RWPE2 (cell line): ENCODE measurements at regions not wholly inside any gene's neighbourhood (a gene's known extent, or its start where the extent isn't known, plus 50 kb on each side); places are given as distances from the start of the nearest gene placed in this dataset.

Experiments
- ATAC-seq: fragments of 200-7000 bp; cut with Tn5 transposase; 3 replicates; pipeline ENCODE4 v1.9.1; 2021; ENCODE audit warnings: low read depth
- DNase-seq: peaks from one replicate; pipeline ENCODE4 v3.0.0-alpha.2; 2020; ENCODE audit warnings: low spot score
- H3K27ac ChIP-seq: fragments of 450-650 bp; 2 replicates; pipeline ENCODE4 v1.5.1; 2017; ENCODE audit warnings: mild to moderate bottlenecking; ENCODE audit not compliant: poor library complexity, severe bottlenecking
- H3K27me3 ChIP-seq: fragments of 250-450 bp; sonication (Bioruptor Pico); 2 replicates; pipeline ENCODE4 v1.5.1; 2021; ENCODE audit warnings: mild to moderate bottlenecking, moderate library complexity; ENCODE audit not compliant: insufficient read depth, poor library complexity, severe bottlenecking
- H3K36me3 ChIP-seq: fragments of 250-450 bp; sonication (Bioruptor Pico); 2 replicates; pipeline ENCODE4 v1.5.1; 2020; ENCODE audit warnings: low read depth, mild to moderate bottlenecking, moderate library complexity
- H3K4me1 ChIP-seq: fragments of 250-450 bp; sonication (Bioruptor Pico); 2 replicates; pipeline ENCODE4 v1.5.1; 2021; ENCODE audit warnings: mild to moderate bottlenecking, moderate library complexity; ENCODE audit not compliant: insufficient read depth, poor library complexity, severe bottlenecking
- H3K4me3 ChIP-seq: fragments of 250-450 bp; sonication (Bioruptor Pico); 2 replicates; pipeline ENCODE4 v1.5.1; 2021; ENCODE audit warnings: mild to moderate bottlenecking, moderate library complexity; ENCODE audit not compliant: severe bottlenecking
- H3K9me3 ChIP-seq: fragments of 250-450 bp; sonication (Bioruptor Pico); 2 replicates; pipeline ENCODE4 v1.5.1; 2021; ENCODE audit warnings: mild to moderate bottlenecking, moderate library complexity; ENCODE audit not compliant: severe bottlenecking
- CTCF ChIP-seq: fragments of 450-650 bp; IDR thresholded peaks from one replicate; pipeline ENCODE4 v1.5.1; 2017; ENCODE audit warnings: mild to moderate bottlenecking, moderate library complexity; ENCODE audit not compliant: poor library complexity, severe bottlenecking

- DNase-seq (no peak), ATAC-seq (no peak)
- no peak overlapping the region for H3K27ac ChIP-seq
- no peaks in the 10 kb centered on the region for H3K27me3 ChIP-seq
- peaks cover 5% of the 10 kb centered on the region for H3K4me1 ChIP-seq
- H3K9me3 ChIP-seq: no peaks in the 10 kb centered on the region
- H3K36me3 ChIP-seq: no peaks in the 10 kb centered on the region
- no peak for TF ChIP-seq CTCF
- no peak overlapping the region for H3K4me3 ChIP-seq
Measured at GRCh38 chr11:119808407-119809185, 79.6 kb upstream of the NECTIN1 start.

DNA sequence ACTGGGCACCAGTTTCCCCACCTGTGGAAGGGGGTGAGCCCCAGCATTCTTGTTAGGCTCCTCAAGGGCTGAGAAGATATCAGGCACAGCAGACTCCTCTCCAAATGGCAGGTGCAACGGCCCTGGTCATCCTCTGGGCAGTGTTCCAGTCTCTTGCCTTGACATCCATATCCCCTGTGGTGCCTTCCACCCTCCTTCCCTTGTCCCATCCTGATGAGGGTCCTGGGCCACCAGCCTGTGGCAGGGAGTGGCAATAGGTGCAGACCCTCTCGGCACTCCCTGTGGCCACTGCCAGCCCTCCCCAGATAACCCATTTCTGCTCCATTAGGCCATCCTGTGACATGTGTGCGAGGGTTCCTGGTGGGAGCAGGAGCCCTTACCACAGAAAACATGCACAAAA is 78.8 kb upstream of the NECTIN1 start:
- no peak overlapping the region for H3K27ac ChIP-seq
- no peaks in the 10 kb centered on the region for H3K27me3 ChIP-seq
- H3K36me3 ChIP-seq: no peaks in the 10 kb centered on the region
- ATAC-seq (no peak), DNase-seq (no peak)
- H3K4me1 ChIP-seq: peaks cover 5% of the 10 kb centered on the region
- H3K9me3 ChIP-seq: no peaks in the 10 kb centered on the region
- H3K4me3 ChIP-seq: no peak overlapping the region
- no peak for TF ChIP-seq CTCF

DNA sequence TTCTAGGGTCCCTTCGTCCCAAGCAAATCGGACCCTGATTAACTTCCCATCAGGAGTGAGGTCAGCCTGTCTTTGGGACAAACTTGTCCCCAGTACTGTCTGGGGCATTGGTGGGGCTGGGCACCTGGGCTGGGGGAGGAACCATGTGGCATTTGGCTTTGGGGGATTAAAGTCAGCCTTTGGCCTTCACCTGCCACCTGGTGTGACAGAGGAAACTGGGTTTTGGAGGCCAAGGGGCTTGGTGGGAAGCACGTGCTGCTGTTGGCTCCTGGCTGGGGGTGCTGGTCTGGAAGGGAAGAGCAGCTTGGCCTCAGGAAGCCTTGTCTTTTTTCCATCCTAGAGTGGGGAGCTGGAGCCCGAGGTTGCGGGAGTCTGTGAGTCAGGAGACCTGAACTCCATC is 78.4 kb upstream of the NECTIN1 start:
- no peaks in the 10 kb centered on the region for H3K27me3 ChIP-seq
- no peak overlapping the region for H3K4me3 ChIP-seq
- TF ChIP-seq CTCF: no peak
- peaks cover 5% of the 10 kb centered on the region for H3K4me1 ChIP-seq
- H3K27ac ChIP-seq: no peak overlapping the region
- H3K36me3 ChIP-seq: no peaks in the 10 kb centered on the region
- DNase-seq (no peak), ATAC-seq (no peak)
- H3K9me3 ChIP-seq: no peaks in the 10 kb centered on the region

DNA sequence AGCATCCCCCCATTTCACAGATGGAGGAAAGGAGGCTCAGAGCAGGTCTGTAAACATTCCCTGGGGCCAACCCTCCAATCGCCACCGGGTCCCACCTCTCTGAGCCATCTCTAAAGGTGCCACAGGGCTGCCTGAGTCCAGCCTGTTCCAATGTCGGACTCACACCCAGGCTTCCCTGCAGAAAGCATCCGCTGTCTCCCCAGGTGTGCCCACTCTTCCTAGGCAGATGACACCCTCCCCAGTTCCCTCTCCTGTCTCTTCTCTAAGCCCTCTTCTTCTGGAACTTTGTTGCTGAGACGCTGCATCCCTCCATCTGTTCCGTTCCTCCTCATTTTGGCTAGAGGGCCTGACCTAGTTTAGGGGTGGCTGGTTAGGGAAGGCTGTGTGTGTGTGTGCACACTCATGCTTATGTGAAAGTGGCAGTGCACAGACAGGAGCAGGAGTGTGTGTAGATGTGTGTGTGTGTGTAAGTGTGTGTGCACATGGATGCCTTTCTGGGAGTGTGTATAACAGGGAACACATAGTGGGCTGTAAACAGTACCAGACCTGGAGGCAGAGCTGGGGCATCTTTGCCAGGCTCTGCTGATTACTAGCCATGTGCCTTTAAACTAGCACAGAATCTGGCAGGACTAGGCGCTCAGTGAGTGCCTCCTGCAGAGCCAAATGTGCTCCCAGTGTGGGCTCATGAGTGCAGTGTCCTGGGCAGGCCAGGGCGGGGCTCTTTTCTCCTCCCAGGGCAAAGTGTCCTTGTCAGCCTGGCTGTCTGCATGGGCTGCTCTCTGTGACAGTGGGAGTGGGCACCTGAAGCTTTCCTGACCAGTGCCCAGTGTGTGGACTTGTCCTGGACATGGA is 77.3 kb upstream of the NECTIN1 start:
- ATAC-seq (no peak), DNase-seq (no peak)
- H3K27me3 ChIP-seq: no peaks in the 10 kb centered on the region

More for the DNA sequence above, 77.3 kb upstream of the NECTIN1 start:
- H3K9me3 ChIP-seq: no peaks in the 10 kb centered on the region
- no peak overlapping the region for H3K27ac ChIP-seq
- H3K4me1 ChIP-seq: peaks cover 5% of the 10 kb centered on the region
- no peak for TF ChIP-seq CTCF
- no peak overlapping the region for H3K4me3 ChIP-seq
- no peaks in the 10 kb centered on the region for H3K36me3 ChIP-seq
